GM13977 (cell line): ENCODE measurements at regions not wholly inside any gene's neighbourhood (a gene's known extent, or its start where the extent isn't known, plus 50 kb on each side); places are given as distances from the start of the nearest gene placed in this dataset.

ENCODE experiments used
- DNase-seq: peaks from one replicate; pipeline ENCODE4 v3.0.0; 2012; ENCODE audit warnings: low spot score
- in situ Hi-C: fragments of 300-500 bp; cut with MboI; formaldehyde crosslinking; loops from one replicate; pipeline ENCODE4 v1.12.0; 2022; ENCODE audit warnings: low sequenced_read_pairs, low pct_unique_long_range_greater_than_20kb, mixed read lengths, inconsistent platforms; ENCODE audit not compliant: unreplicated experiment
- TF ChIP-seq, protein P1 (sequence below): IDR thresholded peaks from 2 replicates; pipeline ENCODE4 v1.5.1; 2012; ENCODE audit warnings: mild to moderate bottlenecking, control low read depth; ENCODE audit not compliant: insufficient read depth; ENCODE audit errors: extremely low read depth, missing control alignments

GRCh38 chr13:91017669-91018053 is 329.8 kb upstream of the MIR17HG start:
- TF ChIP-seq, protein P1, sequence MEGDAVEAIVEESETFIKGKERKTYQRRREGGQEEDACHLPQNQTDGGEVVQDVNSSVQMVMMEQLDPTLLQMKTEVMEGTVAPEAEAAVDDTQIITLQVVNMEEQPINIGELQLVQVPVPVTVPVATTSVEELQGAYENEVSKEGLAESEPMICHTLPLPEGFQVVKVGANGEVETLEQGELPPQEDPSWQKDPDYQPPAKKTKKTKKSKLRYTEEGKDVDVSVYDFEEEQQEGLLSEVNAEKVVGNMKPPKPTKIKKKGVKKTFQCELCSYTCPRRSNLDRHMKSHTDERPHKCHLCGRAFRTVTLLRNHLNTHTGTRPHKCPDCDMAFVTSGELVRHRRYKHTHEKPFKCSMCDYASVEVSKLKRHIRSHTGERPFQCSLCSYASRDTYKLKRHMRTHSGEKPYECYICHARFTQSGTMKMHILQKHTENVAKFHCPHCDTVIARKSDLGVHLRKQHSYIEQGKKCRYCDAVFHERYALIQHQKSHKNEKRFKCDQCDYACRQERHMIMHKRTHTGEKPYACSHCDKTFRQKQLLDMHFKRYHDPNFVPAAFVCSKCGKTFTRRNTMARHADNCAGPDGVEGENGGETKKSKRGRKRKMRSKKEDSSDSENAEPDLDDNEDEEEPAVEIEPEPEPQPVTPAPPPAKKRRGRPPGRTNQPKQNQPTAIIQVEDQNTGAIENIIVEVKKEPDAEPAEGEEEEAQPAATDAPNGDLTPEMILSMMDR = peak; percentile 20
- in situ Hi-C loops = no loop called here
- DNase-seq = no peak

DNA sequence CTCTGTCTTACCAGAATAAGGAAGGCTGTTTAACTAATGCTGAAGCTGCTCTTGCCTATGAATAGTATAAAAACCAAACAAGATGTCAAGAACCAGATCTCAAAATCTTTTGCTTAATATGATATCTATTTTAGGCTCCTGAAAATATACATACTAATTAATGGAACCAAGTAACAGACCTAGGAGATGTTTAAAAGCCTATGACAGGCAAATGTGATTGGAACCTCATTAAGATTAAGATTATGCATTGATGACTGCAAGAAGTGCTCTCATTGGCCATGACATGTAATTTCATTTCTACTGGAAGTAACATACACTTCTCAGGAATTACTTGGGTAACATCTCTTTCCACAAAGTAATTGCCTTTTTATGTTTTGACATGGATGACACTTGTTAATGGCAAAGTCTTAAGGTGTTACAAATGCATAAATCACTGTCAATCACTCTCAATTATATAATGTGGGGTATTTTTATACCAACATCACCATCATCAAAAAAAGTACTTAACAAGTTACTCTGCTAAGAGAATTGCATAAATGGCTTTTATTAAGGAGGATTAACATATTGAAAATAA is 326.9 kb upstream of the MIR17HG start:
- DNase-seq = no peak
- TF ChIP-seq, protein P1 = no peak
- in situ Hi-C loops = no loop called here

- DNase-seq = no peak
- in situ Hi-C loops = no loop called here
Measured at GRCh38 chr13:91024157-91024792, 323.2 kb upstream of the MIR17HG start.

GRCh38 chr13:91025442-91025841 is 322.0 kb upstream of the MIR17HG start:
- DNase-seq = no peak
- TF ChIP-seq, protein P1 = no peak
- in situ Hi-C loops = no loop called here

More at GRCh38 chr13:91024157-91024792, 323.2 kb upstream of the MIR17HG start:
- TF ChIP-seq, protein P1 = no peak

DNA sequence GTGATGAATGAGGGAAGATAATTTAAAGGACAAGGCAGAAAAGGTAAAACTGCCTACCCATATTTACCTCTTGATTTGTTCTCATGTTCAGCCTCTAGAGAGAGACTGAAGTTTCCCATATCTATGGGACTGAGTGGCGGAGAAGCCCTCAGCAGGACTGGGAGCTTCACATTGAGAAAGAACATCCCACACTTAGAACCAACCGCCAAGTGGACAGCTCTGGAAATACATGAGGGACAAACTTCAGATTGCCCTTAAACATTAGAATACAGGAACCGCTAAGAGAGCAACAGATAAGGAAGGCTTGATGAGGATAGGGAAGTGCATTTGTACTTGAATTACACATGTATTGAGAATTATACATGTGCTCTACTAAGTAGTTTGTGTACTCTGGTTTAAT is 316.0 kb upstream of the MIR17HG start:
- no peak for DNase-seq
- in situ Hi-C loops = no loop called here
- TF ChIP-seq, protein P1 = no peak

DNA sequence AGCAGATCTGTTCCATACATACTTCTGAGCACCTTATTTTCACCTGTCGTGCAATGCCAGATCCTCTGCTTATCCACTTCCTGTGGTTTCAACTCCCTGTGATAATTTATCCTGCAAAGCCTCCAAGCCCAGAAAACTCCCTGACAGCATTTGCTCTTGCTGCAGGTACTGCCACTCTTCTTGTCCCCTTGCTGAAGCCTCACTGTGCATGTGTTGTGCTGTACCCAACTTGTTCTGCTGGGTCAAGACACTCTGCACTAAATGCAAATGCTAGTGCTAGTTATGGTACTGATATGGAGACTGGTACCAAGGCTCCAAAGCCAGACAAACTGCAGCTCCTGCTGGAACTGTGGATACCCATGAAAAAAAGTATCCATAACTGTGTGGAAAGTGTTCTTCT is 315.4 kb upstream of the MIR17HG start:
- in situ Hi-C loops = no loop called here
- TF ChIP-seq, protein P1 = no peak
- DNase-seq = no peak
